Endometrial microvascular endothelial cells (primary cell): ENCODE measurements at regions not wholly inside any gene's neighbourhood (a gene's known extent, or its start where the extent isn't known, plus 50 kb on each side); places are given as distances from the start of the nearest gene placed in this dataset.

Source experiments
- in situ Hi-C: cut with HindIII; loops from 2 replicates; pipeline ENCODE4 v1.10.0; 2017; ENCODE audit warnings: low sequenced_read_pairs, low pct_unique_long_range_greater_than_20kb; ENCODE audit errors: inconsistent ontology term

DNA sequence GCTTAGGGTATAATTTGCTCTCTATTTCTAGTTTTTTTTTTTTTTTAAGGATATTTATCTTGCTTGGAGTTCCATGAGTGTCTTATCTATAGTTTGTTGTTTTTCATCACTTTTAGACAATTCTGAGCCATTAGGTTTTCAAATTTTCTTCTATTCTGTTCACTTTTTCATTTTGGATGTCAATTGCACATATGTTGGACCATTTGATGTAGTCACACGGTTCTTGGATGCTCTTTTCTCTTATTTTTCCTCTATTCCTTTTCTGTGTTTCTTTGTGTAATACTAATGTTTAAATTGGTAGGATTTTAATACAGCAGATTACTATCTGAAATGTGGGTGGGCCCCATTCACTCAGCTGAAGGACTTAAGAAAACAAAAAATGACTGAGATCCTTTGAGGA lies 292.6 kb downstream of the CALCRL start:
- in situ Hi-C loops = no loop called here

DNA sequence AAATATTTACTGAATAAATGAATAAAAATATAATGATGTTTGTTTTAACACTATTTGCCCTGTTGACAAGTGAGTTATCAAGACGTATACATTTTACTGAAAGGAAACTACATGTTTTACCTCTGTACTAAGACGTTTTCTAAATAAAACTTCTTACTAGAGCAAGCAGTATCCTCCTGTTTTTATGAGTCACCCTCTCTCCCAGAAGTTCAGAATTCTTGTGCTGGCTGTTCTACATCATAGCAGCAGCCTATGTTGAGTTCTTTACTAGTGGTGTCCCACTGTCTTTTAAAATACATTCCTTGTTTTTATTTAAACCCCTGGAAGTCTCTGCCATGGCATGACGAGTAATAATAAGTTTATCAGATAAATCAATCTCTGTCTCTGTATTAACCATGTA lies 297.4 kb downstream of the CALCRL start:
- in situ Hi-C loops = no loop called here

DNA sequence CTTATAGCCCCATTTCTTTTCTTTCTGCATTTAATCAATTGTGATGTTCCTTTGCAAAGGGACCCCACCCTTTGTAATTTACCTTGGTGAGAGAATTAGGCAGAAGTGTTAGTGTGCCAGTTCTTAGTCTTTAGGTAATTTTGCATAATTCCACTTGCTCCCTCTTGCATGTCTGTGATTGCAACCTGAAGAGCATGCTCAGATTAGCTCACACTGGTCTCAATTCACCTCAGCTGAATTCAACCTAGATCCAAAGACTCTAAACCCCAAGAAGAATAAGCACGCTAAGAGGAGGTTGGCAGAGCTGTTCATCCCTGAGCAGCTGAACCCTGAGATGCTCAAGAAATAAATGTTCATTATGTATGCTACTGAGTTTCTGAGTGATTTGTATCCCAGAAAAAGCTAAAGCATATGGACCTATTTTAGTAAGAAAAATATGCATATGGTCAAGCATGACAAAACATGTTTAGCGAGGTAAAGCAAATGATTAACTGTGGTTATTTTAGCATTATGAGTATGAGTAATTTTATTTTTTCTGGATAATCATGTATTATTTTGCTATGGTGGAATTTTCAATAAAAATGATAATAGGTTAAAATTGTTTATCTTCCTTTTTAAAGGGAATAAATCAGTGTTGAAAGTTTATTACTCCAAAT lies 299.2 kb upstream of the ZSWIM2 start:
- in situ Hi-C loops = loop anchor here (25.0 kb wide), 3 partner anchors 139 to 264 kb away; no protein-coding TSS in a partner anchor

DNA sequence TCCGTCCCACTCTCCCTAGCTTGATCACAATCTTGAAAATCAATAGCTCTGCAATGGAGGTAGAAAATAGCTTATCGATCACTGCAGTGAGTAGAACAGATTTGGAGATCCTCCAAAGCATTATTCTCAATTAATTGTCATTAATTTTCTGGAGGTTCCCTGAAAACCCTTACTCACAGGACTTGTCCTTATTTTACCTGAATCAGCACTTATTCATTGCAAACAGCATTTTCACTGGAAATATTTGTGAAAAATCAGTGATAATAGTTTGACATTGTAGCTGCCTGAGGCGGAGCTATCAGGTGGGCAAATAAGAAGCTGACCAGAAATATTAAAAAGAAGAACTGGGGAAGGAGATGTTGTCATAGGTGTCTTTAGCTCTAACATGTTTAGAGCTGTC lies 294.6 kb upstream of the ZSWIM2 start:
- in situ Hi-C loops = loop anchor here (25.0 kb wide), 3 partner anchors 144 to 269 kb away; no protein-coding TSS in a partner anchor

DNA sequence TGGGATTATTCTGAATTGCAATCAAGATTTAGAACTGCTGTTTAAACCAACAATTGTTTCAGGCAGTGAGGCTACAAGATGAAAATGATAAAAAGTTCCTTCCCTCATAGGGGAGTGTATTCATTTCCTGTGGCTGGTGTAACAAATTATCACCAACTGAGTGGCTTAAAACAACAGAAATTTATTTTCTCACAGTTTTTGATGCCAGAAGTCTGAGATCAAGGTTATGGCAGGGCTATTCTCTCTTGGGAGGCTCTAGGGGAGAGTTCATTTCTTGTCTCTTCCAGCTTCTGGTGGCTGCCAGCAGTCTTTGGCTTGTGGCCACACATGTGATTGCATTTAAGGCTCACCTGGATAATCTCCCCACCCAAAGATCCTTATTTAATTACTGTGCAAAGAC lies 290.5 kb upstream of the ZSWIM2 start:
- in situ Hi-C loops = loop anchor here (25.0 kb wide), 3 partner anchors 148 to 273 kb away; no protein-coding TSS in a partner anchor

DNA sequence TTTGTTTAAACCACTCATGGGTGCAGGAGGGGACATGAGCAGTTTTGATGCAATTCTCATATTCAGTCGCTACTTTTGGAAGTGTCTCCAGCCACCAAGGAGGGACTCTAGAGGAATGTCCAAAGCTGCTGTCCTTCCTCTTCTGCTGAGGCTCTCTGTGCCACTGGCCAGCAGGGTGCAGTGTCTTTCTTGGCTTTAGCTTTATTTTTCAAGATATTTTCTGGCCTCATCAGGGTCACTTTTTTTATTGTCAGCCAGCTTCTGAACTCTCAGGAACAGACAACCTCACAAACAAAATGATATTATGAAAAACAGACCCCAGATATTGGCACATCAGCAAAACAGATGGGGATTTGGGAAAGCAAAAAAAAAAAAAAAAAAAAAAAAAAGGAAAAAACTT lies 289.3 kb upstream of the ZSWIM2 start:
- in situ Hi-C loops = loop anchor here (25.0 kb wide), 3 partner anchors 149 to 274 kb away; no protein-coding TSS in a partner anchor

DNA sequence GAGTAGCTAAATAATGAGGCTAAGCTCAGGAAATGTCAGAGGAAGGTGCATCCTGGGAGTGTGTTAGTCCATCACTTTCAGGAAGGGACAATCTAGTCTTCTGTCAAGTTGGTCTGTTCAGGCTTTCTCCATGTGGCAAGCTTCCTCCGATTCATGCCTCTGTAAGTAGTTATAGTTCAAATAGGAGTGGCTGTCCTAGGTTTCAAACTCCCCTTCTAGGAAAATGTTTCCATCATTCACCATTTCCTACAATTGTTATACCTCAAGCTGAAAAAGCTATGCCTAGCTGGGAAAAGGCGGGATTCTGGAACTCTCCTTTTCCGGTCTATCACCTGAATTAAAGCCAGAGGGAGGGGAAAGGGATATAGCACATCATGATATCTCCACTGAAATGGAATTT lies 287.7 kb upstream of the ZSWIM2 start:
- in situ Hi-C loops = loop anchor here (25.0 kb wide), 3 partner anchors 151 to 276 kb away; no protein-coding TSS in a partner anchor

DNA sequence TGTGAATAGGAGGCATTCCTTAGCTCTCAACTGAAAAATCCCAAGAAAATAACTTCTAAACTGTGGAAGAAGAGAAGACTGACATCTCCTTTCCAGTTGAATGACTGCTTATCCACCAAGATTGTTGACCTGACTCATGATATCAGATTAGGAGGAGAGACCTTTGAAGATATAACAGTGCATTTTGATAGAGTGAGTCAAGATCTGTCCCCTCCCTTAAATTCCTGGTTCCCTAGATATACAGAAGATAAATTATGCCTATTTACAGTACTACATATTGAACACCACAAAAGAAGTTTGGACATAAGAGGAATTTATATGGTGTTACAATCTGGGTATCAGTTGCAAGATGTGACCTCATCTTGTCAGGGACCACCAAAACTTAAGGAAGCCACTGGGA lies 285.3 kb upstream of the ZSWIM2 start:
- in situ Hi-C loops = loop anchor here (25.0 kb wide), 3 partner anchors 153 to 278 kb away; no protein-coding TSS in a partner anchor

DNA sequence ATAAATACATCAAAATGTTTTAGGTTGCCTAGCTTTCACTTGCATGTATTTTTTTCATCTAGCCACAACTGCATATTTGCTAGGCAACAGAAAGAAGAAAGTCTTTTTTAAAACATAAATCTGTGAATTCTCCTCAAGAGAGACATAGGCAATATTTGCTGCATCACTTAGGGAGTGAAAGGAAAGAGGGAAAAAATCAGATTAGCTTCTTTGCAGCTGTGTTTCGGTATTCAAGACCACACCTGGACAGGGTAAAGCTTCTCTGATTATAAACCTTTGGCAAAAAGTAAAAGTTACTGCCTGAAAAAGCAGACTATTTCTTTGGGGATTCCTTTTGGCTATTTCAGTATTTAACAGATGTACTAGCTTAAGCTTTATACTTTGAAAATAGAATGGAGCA lies 280.9 kb upstream of the ZSWIM2 start:
- in situ Hi-C loops = loop anchor here (25.0 kb wide), 3 partner anchors 157 to 282 kb away; no protein-coding TSS in a partner anchor

DNA sequence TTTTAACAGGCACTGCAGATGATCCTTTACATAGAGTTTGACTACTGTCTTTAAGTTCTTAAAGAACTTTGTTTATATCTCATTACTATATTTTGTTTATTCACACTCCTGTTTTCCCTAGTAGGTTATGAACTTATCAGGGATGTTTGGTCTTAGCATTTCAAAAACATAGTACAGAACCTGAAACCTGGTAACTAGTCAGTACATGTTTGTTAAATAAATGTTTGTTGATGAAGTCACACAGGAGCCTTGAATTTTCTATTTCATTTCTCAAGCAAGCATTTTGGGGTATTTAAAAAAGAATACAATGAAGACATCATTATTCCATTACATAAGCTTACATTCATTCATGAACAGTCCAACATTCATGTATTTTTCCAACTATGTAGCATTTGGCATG lies 280.3 kb upstream of the ZSWIM2 start:
- in situ Hi-C loops = loop anchor here (25.0 kb wide), 3 partner anchors 158 to 283 kb away; no protein-coding TSS in a partner anchor

DNA sequence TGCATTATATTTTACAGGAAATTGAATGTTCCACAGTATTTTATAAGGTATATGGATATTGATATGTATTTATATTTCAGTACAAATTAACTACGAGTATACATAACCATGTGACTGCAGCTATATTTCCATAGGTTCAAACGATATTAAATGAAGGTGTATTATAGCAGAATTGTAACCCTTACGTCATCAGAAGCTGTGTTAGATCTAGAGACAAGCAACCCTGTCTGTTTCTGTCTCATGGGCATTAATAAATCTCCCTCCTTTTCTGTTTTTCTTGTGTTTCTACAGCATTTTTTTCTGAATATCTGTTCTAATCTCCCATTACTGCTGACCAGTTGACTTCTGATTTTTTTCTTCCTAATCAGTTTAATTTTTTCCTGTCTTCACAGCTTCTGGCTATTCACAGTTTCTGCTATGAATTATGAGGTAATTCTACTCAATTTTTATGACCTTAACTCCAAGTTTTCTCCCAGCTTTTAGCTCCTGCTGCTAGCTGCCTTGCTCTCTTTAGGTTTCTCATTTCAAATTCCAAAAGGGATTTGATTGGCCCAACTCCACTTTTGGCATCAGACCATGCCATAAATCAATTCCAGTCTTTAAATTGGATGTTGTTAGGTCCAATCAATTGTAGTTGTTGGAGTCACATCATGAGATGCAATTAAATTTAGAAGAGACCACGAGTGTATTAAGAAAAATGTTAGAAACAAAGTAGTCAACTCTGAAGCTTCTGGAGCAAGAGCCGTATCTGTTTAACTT lies 277.5 kb upstream of the ZSWIM2 start:
- in situ Hi-C loops = loop anchor here (25.0 kb wide), 3 partner anchors 161 to 286 kb away; no protein-coding TSS in a partner anchor

DNA sequence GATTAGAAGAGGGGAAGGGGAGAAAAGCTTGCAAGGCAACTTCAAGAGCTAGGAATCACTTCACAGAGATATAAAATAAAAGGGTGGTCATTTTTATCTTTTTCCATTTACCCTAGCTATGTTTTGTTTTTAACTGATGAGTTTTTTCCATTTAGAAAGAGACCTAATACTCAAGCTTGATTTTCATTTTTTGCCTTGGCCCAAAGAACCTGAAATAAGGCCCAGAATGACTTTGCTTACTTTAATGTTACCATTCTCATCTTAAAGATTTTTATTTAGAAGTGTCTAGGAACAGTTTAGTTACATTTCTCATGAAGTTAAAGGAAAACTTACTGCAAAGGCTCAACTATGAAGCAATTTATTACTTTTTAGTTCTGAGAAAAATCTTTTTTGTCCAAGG lies 276.3 kb upstream of the ZSWIM2 start:
- in situ Hi-C loops = loop anchor here (25.0 kb wide), 3 partner anchors 162 to 287 kb away; no protein-coding TSS in a partner anchor

DNA sequence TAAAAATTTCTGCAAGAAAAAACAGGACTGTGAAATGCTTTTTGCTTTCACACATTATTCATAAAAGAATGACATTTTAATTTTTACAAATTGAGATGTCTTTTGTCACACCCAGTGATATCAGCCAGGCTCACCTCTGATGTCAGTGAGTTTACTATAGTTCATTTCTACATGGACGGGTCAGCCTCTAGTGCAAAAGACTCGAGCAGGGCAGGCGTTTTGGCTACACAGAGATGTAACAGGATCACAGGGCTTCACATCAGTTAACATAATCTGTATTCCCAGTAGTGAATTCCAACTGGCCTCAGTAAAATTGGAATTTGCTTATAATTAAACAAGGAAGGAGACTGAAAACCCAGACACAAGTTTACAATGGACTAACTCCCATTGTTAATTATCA lies 275.6 kb upstream of the ZSWIM2 start:
- in situ Hi-C loops = no loop called here

DNA sequence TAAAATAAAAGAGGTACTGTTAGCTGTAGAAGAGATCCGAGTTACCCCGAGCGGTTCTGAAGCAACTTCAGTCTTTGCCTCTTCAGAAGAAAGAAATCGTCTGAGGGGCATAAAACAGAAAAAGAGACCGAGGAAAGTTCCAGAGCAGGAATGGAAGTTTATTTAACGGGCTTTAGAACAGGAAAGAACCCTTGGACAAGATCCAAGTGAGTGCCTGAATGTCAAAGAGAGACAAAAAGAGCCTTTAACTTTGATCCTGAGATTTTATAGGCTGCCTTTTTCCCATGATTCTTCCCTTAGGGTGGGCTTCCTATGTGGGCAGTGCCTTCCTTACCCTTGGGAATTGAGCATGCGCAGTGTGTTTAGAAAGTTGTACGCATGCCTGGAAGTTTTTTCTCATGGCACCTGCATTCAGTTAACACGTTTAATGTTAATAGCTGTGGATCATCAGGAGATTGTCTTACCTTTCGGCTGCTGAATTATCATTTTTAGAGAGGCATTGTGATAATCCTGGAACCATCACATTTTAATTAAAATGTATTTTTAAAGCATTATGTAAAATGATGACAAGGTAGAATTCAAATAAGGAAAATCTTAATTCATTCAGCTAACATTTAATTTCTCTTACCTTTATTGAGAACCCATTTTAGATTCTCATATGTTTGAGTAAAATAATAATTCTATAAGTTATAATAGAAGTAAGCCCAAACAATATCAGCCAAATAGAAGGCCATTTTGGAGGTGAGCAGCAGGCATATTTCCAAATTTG lies 269.5 kb upstream of the ZSWIM2 start:
- in situ Hi-C loops = no loop called here

DNA sequence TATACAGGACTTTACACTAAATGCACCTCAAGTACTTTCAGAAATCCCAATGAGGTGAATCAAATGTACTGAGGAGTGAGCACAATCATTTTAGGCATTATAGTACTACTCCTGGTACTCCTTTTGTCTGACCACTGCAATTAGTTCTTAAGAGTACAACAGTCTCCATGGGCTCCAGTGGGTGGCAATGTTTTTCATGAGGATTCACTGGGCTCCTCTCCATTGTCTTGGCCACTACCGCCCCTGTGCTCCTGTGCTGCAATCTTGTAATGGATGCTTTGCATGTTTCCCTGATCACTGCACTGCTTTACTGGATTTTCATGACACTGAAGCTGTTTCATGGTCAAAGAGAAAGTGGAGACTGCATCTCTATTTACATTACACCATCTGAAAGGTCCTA lies 268.5 kb upstream of the ZSWIM2 start:
- in situ Hi-C loops = no loop called here

DNA sequence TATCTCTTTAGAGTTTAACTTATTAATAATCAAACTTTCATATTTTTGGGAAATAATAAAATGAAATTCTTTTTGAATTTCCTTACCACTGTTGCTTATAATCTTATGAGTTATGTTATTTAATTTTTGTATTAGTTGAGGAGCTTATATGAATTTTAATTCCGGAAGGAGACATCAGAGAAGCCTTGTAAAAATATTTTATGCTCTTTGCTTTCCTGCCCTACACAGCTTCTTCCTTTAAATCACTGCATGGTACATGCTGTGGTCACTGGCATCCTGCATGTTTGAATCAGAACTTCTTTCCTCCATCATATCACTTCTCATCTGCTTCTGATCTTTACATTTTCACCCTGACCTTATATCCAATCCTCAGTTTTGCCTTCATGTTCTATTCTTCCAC lies 266.7 kb upstream of the ZSWIM2 start:
- in situ Hi-C loops = no loop called here

DNA sequence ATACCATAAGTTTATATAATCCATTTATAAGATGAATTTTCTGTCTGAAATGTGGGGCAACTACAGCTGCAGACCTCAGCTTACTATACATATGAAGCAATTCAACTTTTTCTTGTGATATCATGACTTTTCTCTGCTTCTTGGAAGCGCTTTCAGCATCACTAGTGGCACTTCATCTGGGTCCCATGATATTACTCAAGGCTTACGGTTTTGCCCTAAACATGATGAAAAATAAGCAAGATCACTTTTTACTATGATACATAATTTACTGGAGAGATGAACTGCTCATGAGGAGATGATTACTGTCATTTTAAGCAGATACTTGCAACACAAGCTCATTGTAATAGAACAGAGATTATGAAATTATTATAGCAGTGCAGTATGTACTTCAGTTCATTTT lies 258.0 kb upstream of the ZSWIM2 start:
- in situ Hi-C loops = no loop called here

DNA sequence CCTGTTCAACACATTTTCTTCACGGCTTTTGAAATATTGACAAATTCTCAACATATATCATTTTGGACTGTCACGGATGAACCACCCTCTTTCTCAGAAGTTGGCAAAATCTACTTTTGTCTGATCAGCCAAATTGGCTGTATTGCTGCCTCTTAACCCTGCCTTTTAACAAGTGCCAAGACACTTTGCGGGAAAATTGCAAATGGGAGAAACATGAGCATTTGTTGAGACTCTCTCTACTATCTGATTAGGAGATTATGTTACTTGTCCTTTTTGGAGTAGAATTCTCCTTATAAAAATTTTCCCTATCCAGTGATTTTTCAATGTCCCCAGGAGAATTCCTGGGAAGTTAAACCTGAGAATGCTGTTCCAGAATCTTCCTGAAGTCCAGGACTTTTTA lies 256.2 kb upstream of the ZSWIM2 start:
- in situ Hi-C loops = no loop called here

DNA sequence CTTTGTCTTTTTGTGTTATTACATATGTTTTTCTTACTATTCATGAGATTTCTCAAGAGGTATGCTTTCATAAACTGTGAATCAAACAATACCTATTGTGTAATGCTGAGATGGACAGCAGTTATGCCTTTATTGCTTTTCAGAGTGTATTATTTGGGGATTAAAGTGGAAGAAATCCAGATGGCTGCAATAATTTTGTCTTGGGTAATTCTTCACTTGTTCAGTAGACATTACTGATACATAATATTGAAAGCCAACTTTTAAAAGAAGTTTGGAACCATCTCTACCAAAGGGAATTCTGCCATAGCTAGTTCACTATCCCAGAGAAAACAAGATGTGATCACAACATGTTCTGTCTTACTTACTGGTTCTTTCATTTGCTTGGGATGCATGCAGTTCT lies 253.4 kb upstream of the ZSWIM2 start:
- in situ Hi-C loops = no loop called here
